K562 (cell line): ENCODE measurements at regions not wholly inside any gene's neighbourhood (a gene's known extent, or its start where the extent isn't known, plus 50 kb on each side); places are given as distances from the start of the nearest gene placed in this dataset.

ENCODE experiments used
- ATAC-seq: fragments of 200-7000 bp; cut with Tn5 transposase; 3 replicates; pipeline ENCODE4 v1.9.1; 2020; ENCODE audit warnings: moderate library complexity
- BruUV-seq: library from RNA; stranded (reverse); fragments of 400-500 nt; replicated peaks from 2 replicates; lab custom pipeline; 2021; lab: Mats Ljungman, UMichigan
- CTCF ChIA-PET: fragments of 300-600 bp; formaldehyde crosslinking; extraction: SDS; loops from one replicate; lab custom pipeline; 2021; ENCODE audit warnings: low intra/inter-chr PET ratio; lab: Yijun Ruan, JAX
- POLR2A ChIA-PET: fragments of 300-600, 350-650 bp; sonication (Branson Sonifier 250); formaldehyde crosslinking; extraction: SDS; loops from one replicate; lab custom pipeline; 2021; ENCODE audit warnings: antibody characterized with exemption, inconsistent platforms; lab: Yijun Ruan, JAX
- DNase-seq, 4 experiments: peaks; one replicate each; pipeline versions ENCODE4 v3.0.0 to v3.0.0-alpha.2; 2011 to 2018; ENCODE audit warnings: low spot score in 3 of 4, mixed read lengths in 3 of 4; ENCODE audit errors: extremely low read depth in 1 of 4
- FAIRE-seq: peaks from 2 replicates; lab custom pipeline; 2011; peaks lifted over from hg19 to GRCh38; lab: Jason Lieb, UNC
- H2AFZ ChIP-seq: 2 replicates; pipeline ENCODE4 v1.6.0; 2011; ENCODE audit warnings: low read depth, low read length, control low read depth, inconsistent platforms
- H3K27ac ChIP-seq: fragments of 200-600 bp; 3 replicates; pipeline ENCODE4 v1.8.0; 2011; ENCODE audit warnings: low read depth, mild to moderate bottlenecking, control low read depth, inconsistent platforms, low read length, moderate library complexity, mixed read lengths; ENCODE audit errors: extremely low read depth
- H3K27me3 ChIP-seq, 2 experiments: fragments of 300-600 bp in 1 of 2; 2 replicates in 1 of 2; 3 replicates in 1 of 2; pipeline versions ENCODE4 v1.6.0 to v1.8.0; 2011; ENCODE audit warnings: inconsistent platforms in 2 of 2, low read length in 2 of 2, mild to moderate bottlenecking in 1 of 2, mixed read lengths in 1 of 2, moderate library complexity in 1 of 2; ENCODE audit not compliant: control insufficient read depth in 2 of 2, insufficient read depth in 2 of 2
- H3K36me3 ChIP-seq: fragments of 300-600 bp; 3 replicates; pipeline ENCODE4 v1.8.0; 2011; ENCODE audit warnings: mild to moderate bottlenecking, low read length, inconsistent platforms; ENCODE audit not compliant: control insufficient read depth, insufficient read depth
- H3K4me1 ChIP-seq, 2 experiments: fragments of 200-600 bp in 1 of 2; replicated peaks in 1 of 2; 2 replicates in 1 of 2; 3 replicates in 1 of 2; pipeline versions ENCODE4 v1.5.1 to v1.8.0; 2011; ENCODE audit warnings: inconsistent platforms in 2 of 2, low read length in 2 of 2, mild to moderate bottlenecking in 1 of 2, mixed read lengths in 1 of 2, moderate library complexity in 1 of 2; ENCODE audit not compliant: control insufficient read depth in 2 of 2, insufficient read depth in 2 of 2
- H3K4me2 ChIP-seq: 2 replicates; pipeline ENCODE4 v1.6.1; 2011; ENCODE audit warnings: low read length, control low read depth, inconsistent platforms, mixed read lengths; ENCODE audit not compliant: insufficient read depth
- H3K4me3 ChIP-seq: fragments of 200-600 bp; sonication (generic), shearing (Covaris generic); 2 replicates; pipeline ENCODE4 v1.5.1; 2016; ENCODE audit warnings: control low read depth, inconsistent platforms
- H3K79me2 ChIP-seq: fragments of 200-600 bp; 3 replicates; pipeline ENCODE4 v1.8.0; 2011; ENCODE audit warnings: low read length, inconsistent platforms; ENCODE audit not compliant: control insufficient read depth, insufficient read depth
- H3K9ac ChIP-seq, 2 experiments: 2 replicates each; pipeline versions ENCODE4 v1.6.0 to v1.6.1; 2011; ENCODE audit warnings: low read depth in 2 of 2, low read length in 2 of 2, control low read depth in 1 of 2, inconsistent platforms in 1 of 2, mild to moderate bottlenecking in 1 of 2, mixed read lengths in 1 of 2; ENCODE audit not compliant: insufficient read depth in 1 of 2
- H3K9me1 ChIP-seq: one replicate; pipeline ENCODE4 v1.6.0; 2011; ENCODE audit warnings: inconsistent platforms, mild to moderate bottlenecking, low read length, moderate library complexity; ENCODE audit not compliant: control insufficient read depth, insufficient read depth
- H3K9me3 ChIP-seq: replicated peaks from 2 replicates; pipeline ENCODE4 v1.5.1; 2011; ENCODE audit warnings: low read depth, low read length, inconsistent platforms; ENCODE audit not compliant: control insufficient read depth, insufficient read depth
- H4K20me1 ChIP-seq: replicated peaks from 2 replicates; pipeline ENCODE4 v1.6.1; 2011; ENCODE audit warnings: low read length, inconsistent platforms, mixed read lengths; ENCODE audit not compliant: control insufficient read depth, insufficient read depth
- GATA2 ChIP-seq: sonication (generic); formaldehyde crosslinking; IDR thresholded peaks from 2 replicates; pipeline ENCODE4 v1.4.0; 2020; ENCODE audit warnings: mild to moderate bottlenecking, missing genetic modification reagents
- HLTF ChIP-seq: fragments of 450-650 bp; IDR thresholded peaks from 2 replicates; pipeline ENCODE4 v1.6.1; 2016
- MAFK ChIP-seq: IDR thresholded peaks from 2 replicates; pipeline ENCODE4 v1.6.1; 2011; ENCODE audit warnings: low read length, improper control_type of control experiment
- MBD1 ChIP-seq: fragments of 250-450 bp; sonication (Bioruptor Pico); IDR thresholded peaks from 2 replicates; pipeline ENCODE4 v1.8.0; 2022; ENCODE audit warnings: inconsistent platforms
- MYBL2 ChIP-seq, 2 experiments: fragments of 450-650 bp in 1 of 2; sonication (generic) in 1 of 2; formaldehyde crosslinking in 1 of 2; IDR thresholded peaks; 2 replicates each; pipeline versions ENCODE4 v1.6.1 to v1.8.1; 2017 to 2022; ENCODE audit warnings: borderline replicate concordance in 1 of 2, inconsistent platforms in 1 of 2, low read depth in 1 of 2, mild to moderate bottlenecking in 1 of 2, missing genetic modification reagents in 1 of 2, moderate library complexity in 1 of 2
- POLR2G ChIP-seq: fragments of 200-400 bp; formaldehyde crosslinking; IDR thresholded peaks from 2 replicates; pipeline ENCODE4 v1.6.1; 2017; ENCODE audit warnings: low read depth, mild to moderate bottlenecking, antibody characterized with exemption, low read length, moderate library complexity
- SNRNP70 ChIP-seq: fragments of 200-400 bp; formaldehyde crosslinking; optimal IDR thresholded peaks from 2 replicates; pipeline ENCODE3; 2017; ENCODE audit warnings: low read depth, low read length
- ZNF668 ChIP-seq: fragments of 250-450 bp; sonication (Bioruptor Pico); IDR thresholded peaks from 2 replicates; pipeline ENCODE4 v1.8.0; 2022; ENCODE audit warnings: mild to moderate bottlenecking, inconsistent platforms
- ZNF740 ChIP-seq, 3 experiments: fragments of 200-800 bp in 1 of 3; sonication (Bioruptor generic) in 1 of 3; sonication (generic) in 1 of 3; formaldehyde crosslinking in 1 of 3; IDR thresholded peaks; 2 replicates each; pipeline versions ENCODE4 v1.6.1 to v1.8.0; 2016 to 2022; ENCODE audit warnings: mild to moderate bottlenecking in 2 of 3, missing compliant biosample characterization in 2 of 3, missing genetic modification characterization in 2 of 3, missing genetic modification reagents in 1 of 3
- WGBS: fragments of 100-300 bp; shearing (Covaris generic); methylation state at CpG from one replicate; pipeline ENCODE4 v1.1.6; 2016; ENCODE audit warnings: low coverage, mixed read lengths; ENCODE audit not compliant: insufficient coverage; ENCODE audit errors: missing lambda C conversion rate; 5-methylcytosine and 5-hydroxymethylcytosine counted together
- in situ Hi-C: fragments of 300-500 bp; cut with MboI; formaldehyde crosslinking; loops from 4 replicates; pipeline ENCODE4 v1.15.0; 2018; ENCODE audit warnings: inconsistent platforms, mixed read lengths
- intact Hi-C: fragments of 100-400 bp; cut with micrococcal nuclease; formaldehyde crosslinking; loops from 2 replicates; pipeline ENCODE4 v1.14.2; 2022
- TF ChIP-seq, protein P1 (sequence below): fragments of 450-650 bp; IDR thresholded peaks from 2 replicates; pipeline ENCODE4 v1.6.1; 2017; ENCODE audit warnings: mild to moderate bottlenecking, moderate library complexity

GRCh38 chr2:200161458-200161857 is 145.0 kb upstream of the SPATS2L start:
- Histone ChIP-seq H3K9me1 (no peaks in the 10 kb centered on the region), H3K9ac (no peak overlapping the region), H3K4me1 (peaks cover 0 to 2% of the 10 kb centered on the region in 2 experiments; a peak in 1 of 5 replicates), H3K36me3 (no peaks in the 10 kb centered on the region), H3K9me3 (no peaks in the 10 kb centered on the region), H3K27ac (no peak overlapping the region), H4K20me1 (no peaks in the 10 kb centered on the region), H2AFZ (no peak overlapping the region), H3K79me2 (no peaks in the 10 kb centered on the region), H3K27me3 (no peaks in the 10 kb centered on the region), H3K4me2 (no peak overlapping the region), H3K4me3 (no peak overlapping the region)
- FAIRE-seq (no peak), ATAC-seq (no peak), DNase-seq (no peak)
- ChIA-PET POLR2A (no interaction called here), CTCF (no interaction called here)
- intact Hi-C loops (no loop called here), in situ Hi-C loops (no loop called here)
- TF ChIP-seq ZNF740 (CRISPR knock-in tag; IDR thresholded peaks at IDR 0.05) (no peak), ZNF740 (tag; IDR thresholded peaks at IDR 0.05) (no peak), SNRNP70 (no peak), MYBL2 (IDR thresholded peaks at IDR 0.05; ENCODE audit: low read depth) (no peak), MYBL2 (CRISPR knock-in tag; IDR thresholded peaks at IDR 0.05; ENCODE audit: borderline replicate concordance) (no peak), GATA2 (no peak), POLR2G (no peak), MBD1 (no peak), MAFK (no peak), HLTF (no peak), ZNF668 (CRISPR knock-in tag) (no peak)
- TF ChIP-seq, protein P1, sequence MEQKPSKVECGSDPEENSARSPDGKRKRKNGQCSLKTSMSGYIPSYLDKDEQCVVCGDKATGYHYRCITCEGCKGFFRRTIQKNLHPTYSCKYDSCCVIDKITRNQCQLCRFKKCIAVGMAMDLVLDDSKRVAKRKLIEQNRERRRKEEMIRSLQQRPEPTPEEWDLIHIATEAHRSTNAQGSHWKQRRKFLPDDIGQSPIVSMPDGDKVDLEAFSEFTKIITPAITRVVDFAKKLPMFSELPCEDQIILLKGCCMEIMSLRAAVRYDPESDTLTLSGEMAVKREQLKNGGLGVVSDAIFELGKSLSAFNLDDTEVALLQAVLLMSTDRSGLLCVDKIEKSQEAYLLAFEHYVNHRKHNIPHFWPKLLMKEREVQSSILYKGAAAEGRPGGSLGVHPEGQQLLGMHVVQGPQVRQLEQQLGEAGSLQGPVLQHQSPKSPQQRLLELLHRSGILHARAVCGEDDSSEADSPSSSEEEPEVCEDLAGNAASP, result no peak
- BruUV-seq, result no TSS peak
- 74% methylated on average over 3 of the region's 3 CpGs for WGBS
